Erythroblast (primary cell): ENCODE measurements at regions not wholly inside any gene's neighbourhood (a gene's known extent, or its start where the extent isn't known, plus 50 kb on each side); places are given as distances from the start of the nearest gene placed in this dataset.

Experiments used
- GATA1 ChIP-seq: IDR thresholded peaks from 2 replicates; pipeline ENCODE4 v1.6.1; 2011; ENCODE audit warnings: low read depth, mild to moderate bottlenecking, control low read depth, low read length, moderate library complexity
- POLR2A ChIP-seq: IDR thresholded peaks from 2 replicates; pipeline ENCODE4 v1.6.1; 2011; ENCODE audit warnings: mild to moderate bottlenecking, low read length

DNA sequence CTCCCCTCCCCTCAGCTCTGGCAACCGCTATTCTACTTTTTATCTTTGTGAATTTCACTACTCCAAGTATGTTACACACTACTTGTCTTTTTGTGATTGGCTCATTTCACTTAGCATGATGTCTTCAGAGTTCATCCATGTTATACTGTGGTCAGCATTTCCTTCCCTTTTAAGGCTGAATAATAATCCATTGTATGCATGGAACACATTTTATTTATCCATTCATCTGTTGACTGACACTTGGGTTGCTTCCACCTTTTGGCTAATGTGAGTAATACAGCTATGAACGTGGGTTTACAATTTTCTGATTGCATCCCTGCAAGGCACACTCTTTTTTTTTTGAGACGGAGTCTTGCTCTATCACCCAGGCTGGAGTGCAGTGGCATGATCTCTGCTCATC is 53.0 kb upstream of the FUT8 start:
- no peak for TF ChIP-seq POLR2A
- TF ChIP-seq GATA1: no peak
